ENCODE measurements at regions not wholly inside any gene's neighbourhood (a gene's known extent, or its start where the extent isn't known, plus 50 kb on each side); places are given as distances from the start of the nearest gene placed in this dataset.
"Not testable (repeated sequence)": the region's sequence is repeated elsewhere in the genome, so short reads cannot be mapped to it uniquely, and the experiment has no call there.

GRCh38 chr6:169973588-169974467 lies 222.4 kb downstream of the ERMARD start:
- DNase-seq: not testable (repeated sequence)

GRCh38 chr6:169972736-169973135 lies 221.3 kb downstream of the ERMARD start:
- DNase-seq: no peak

- DNase-seq: no peak
These were observed 220.8 kb downstream of the ERMARD start for GRCh38 chr6:169972101-169972651.

GRCh38 chr6:169971081-169971861 lies 219.8 kb downstream of the ERMARD start:
- no peak for DNase-seq

GRCh38 chr6:169970306-169970988 lies 219.0 kb downstream of the ERMARD start:
- no peak for DNase-seq

- DNase-seq: no peak
These were observed 218.1 kb downstream of the ERMARD start for GRCh38 chr6:169969372-169970099.

- no peak for DNase-seq
These were observed 217.3 kb downstream of the ERMARD start for GRCh38 chr6:169968541-169969270.

GRCh38 chr6:169967687-169968086 lies 216.3 kb downstream of the ERMARD start:
- DNase-seq: no peak

- no peak for DNase-seq
These were observed 215.1 kb downstream of the ERMARD start for GRCh38 chr6:169966312-169967181.

- no peak for DNase-seq
These were observed 214.4 kb downstream of the ERMARD start for GRCh38 chr6:169965657-169966311.

GRCh38 chr6:169965239-169965638 lies 213.8 kb downstream of the ERMARD start:
- no peak for DNase-seq

- DNase-seq: no peak
These were observed 213.2 kb downstream of the ERMARD start for GRCh38 chr6:169964486-169965180.

- DNase-seq: no peak
These were observed 212.3 kb downstream of the ERMARD start for GRCh38 chr6:169963581-169964297.

GRCh38 chr6:169962604-169963469 lies 211.4 kb downstream of the ERMARD start:
- DNase-seq: no peak

- DNase-seq: no peak
These were observed 210.5 kb downstream of the ERMARD start for GRCh38 chr6:169961772-169962561.

- DNase-seq: no peak
These were observed 209.6 kb downstream of the ERMARD start for GRCh38 chr6:169960886-169961611.

All from NCI-H446 treated with DMSO at 0.1 percent for 48 hours (cell line).